ENCODE measurements at regions not wholly inside any gene's neighbourhood (a gene's known extent, or its start where the extent isn't known, plus 50 kb on each side); places are given as distances from the start of the nearest gene placed in this dataset.

DNA sequence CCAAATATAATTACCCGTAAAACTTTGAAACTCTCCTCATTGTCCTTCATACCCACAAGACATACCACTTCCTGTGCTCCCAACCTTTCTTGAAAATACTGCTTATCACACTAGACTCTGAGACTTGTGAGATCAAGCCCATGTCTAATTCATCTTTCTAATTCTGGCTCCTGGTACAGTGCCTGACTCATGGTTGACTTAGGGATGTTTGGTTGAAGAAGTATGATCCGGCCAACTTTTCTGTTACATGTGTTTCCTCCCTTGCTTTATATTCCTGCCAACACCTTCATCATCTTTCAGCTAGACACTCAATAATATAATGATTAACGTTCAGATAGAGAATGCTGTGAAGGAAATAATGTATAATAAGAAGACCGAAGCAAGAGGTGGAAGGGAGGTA lies 58.2 kb downstream of the MEX3B start:
- DNase-seq (ENCODE audit: low spot score), result no peak

DNA sequence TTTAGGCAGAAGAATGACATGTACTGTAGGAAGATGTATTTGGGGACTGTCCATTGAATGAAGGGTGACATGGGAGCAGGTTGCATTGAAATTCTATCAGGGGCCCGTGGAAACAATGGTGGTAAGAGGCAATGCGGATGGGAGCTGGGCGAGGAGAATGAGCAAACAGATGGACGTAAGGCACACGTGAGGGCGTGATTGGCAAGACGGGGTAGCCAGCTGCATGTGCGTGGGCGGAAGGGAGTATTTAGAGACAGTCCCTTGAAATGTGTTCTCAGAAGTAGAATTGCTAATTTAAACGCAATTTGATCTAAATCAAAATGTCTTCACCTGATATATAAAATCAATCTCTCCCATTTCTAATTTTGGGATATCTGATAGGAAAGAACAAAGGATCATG lies 62.3 kb downstream of the MEX3B start:
- no peak for DNase-seq (ENCODE audit: low spot score)

- DNase-seq (ENCODE audit: low spot score), result no peak
These were observed 63.0 kb downstream of the MEX3B start for GRCh38 chr15:81982808-81983207.

DNA sequence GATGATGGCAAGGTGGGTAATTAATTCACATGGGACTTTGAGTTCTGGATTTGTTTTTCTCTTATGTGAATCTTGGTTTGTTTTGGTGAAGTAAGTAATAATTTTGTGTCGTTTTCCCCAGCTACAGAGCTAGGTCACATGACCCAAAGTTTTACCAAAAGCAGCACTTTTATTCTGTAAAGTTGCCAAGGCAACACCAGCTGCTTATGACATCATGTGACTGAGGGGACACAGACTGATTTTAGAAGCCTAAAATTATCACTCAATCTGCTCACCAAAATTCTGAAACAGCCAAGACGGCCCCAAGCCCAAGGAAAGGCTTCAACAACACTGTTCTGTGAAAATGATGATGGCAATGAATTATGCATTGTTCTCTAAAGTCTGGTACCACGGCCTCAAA lies 63.9 kb downstream of the MEX3B start:
- DNase-seq (ENCODE audit: low spot score), result no peak

DNA sequence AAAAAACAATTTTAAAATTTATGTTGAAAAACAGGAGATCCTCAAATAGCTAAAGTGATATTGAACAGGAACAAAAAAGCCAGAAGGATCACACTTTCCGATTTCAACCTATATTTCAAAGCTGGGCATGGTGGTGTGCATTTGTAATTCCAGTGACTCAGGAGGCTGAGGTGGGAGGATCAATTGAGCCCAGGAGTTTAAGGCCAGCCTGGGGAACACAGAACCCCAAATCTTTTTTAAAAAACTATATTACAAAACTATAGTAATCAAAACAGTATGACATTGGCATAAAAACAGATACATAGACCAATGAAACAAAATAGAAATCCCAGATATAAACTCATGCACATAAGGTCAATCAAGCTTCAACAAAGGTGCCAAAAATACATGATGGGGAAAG lies 68.4 kb downstream of the MEX3B start:
- DNase-seq (ENCODE audit: low spot score), result no peak

DNA sequence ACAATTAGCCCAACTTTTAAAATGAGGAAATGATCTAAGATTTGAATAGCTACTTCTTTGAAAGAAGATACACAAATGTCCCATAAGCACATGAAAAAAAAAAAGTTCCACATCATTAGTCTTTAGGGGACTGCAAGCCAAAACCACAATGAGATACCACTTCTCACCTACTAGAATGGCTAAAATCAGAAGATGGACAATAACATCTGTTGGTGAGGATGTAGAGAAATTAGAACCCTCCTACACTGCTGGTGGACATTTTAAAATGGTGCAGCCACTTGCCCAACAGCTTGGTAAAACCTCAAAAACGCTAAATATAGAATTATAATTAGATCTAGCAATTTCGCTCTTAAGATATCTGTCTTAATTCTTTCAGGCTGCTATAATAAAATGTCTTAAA lies 77.1 kb downstream of the MEX3B start:
- no peak for DNase-seq (ENCODE audit: low spot score)

GRCh38 chr15:81966631-81967030 lies 79.2 kb downstream of the MEX3B start:
- DNase-seq (ENCODE audit: low spot score), result no peak

DNA sequence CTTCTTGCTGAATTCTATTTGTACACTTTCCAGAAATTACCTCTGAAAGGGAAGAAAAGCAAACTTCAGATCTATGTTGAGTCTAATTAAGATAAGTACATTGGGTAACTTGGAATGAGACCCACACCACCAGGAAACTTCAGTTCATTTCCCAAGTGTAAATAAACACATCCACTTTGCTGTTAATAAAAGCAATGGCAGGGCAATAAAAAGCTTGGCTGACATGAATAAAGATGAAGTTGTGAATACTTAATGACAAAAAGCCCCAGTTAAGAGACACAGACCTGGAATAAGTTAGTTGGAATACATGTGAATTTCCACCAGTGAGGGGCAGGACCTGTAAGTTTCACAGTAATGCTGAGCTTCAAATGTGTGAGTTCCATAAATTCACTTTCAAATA lies 83.3 kb downstream of the MEX3B start:
- DNase-seq (ENCODE audit: low spot score), result no peak

GRCh38 chr15:81959196-81959595 lies 86.6 kb downstream of the MEX3B start:
- no peak for DNase-seq (ENCODE audit: low spot score)

DNA sequence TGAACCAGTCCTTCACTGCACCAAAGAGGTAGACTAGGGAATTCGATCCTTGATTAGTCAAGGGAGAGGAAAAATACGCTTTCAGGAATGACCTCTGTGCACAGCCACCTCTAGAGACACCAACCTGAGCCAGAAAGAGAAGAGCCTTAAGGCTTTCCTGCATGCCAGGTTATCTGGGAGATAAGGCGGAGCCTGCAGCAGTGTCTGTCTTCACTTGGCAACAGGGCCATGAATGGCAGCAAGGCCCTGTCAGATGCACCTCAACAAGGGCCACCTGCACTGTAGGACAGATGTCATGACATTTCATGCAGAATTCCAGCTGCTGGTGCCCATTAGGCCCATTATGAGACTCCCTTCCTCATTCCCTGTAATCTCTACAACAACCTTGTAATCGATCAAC lies 88.1 kb downstream of the MEX3B start:
- DNase-seq (ENCODE audit: low spot score), result no peak

DNA sequence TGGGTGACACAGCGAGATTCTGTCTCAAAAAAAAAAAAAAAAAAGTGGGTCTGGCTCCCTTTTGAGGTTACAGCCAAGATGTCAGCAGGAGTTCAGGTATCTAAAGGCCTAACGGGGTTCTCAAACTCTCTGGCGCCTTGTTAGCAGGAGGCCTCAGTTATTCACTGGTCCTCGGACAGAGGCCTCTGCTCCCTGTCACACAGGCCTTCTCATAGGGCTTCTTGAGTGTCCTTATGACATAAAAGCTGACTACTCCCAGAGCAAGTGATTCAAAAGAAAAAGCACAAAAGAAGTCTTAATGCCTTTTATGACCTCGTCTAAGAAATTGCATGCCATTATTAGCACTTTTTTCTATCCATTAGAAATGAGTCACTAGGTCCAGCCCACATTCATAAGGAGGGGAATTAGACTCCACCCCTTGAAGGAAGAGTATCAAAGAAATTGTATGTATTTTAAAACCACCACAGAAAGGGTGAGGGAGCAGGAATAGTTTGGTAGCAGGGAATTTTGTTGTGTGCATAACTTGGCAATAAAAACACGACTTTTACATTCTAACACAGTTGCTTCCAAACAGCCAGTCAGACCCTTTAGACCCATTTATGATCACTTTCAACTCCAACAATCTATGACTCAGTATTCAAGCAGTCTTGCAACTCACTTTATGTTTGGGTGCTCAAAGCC lies 90.3 kb downstream of the MEX3B start:
- DNase-seq (ENCODE audit: low spot score), result no peak

DNA sequence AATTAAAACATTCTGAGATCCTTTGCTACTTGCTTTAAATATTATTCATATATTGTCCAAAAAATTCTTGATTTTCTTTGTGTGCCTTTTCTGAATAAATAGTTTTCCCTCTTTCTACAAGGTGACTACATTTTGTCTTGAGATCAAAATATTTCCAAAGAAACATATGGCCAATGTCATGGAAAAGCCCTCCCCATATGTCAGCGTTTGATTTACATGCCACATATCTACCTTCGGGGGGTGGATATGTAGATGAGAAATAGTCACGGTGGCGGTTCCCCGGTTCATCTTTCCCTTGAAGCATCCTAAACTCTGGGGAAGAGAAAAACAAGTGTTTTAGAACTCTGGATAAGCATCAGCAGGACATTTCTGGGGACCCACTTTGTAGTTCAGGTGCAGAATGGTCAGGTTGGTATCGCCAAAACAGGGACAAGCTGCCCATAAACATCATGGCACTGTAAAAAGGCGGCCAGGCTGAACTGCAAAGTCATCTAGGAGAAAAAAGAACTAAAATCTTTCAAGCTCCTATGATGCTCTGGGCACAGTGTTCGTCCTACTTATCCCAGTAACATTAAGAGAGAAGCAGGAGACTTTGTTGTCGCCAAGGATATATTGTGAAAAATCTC lies 91.5 kb downstream of the MEX3B start:
- DNase-seq (ENCODE audit: low spot score), result no peak

- DNase-seq (ENCODE audit: low spot score), result no peak
These were observed 94.9 kb downstream of the MEX3B start for GRCh38 chr15:81950841-81951414.

- DNase-seq (ENCODE audit: low spot score), result no peak
These were observed 97.1 kb downstream of the MEX3B start for GRCh38 chr15:81948751-81949150.

DNA sequence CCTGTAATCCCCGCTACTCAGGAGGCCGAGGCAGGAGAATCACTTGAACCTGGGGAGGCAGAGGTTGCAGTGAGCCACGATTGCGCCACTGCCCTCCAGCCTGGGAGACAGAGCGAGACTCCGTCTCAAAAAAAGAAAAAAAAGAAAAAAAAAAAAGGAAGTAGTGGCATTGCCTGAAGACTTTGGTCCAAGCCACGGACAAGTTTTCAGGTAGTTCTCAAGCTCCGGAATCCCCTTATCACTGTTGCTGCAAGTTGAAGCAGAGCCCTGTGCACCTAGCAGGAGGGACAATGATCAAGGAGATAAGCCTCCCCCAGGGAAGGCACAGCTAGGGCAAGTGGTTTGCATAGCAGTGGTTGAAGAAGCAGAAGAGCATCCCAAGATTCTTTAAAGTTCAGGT lies 97.6 kb downstream of the MEX3B start:
- DNase-seq (ENCODE audit: low spot score), result no peak

GRCh38 chr15:81947548-81947947 lies 98.3 kb downstream of the MEX3B start:
- DNase-seq (ENCODE audit: low spot score), result no peak

- DNase-seq (ENCODE audit: low spot score), result no peak
These were observed 100.7 kb downstream of the MEX3B start for GRCh38 chr15:81945014-81945615.

- no peak for DNase-seq (ENCODE audit: low spot score)
These were observed 103.1 kb downstream of the MEX3B start for GRCh38 chr15:81942655-81943195.

- DNase-seq (ENCODE audit: low spot score), result no peak
These were observed 103.7 kb downstream of the MEX3B start for GRCh38 chr15:81942157-81942556.

DNA sequence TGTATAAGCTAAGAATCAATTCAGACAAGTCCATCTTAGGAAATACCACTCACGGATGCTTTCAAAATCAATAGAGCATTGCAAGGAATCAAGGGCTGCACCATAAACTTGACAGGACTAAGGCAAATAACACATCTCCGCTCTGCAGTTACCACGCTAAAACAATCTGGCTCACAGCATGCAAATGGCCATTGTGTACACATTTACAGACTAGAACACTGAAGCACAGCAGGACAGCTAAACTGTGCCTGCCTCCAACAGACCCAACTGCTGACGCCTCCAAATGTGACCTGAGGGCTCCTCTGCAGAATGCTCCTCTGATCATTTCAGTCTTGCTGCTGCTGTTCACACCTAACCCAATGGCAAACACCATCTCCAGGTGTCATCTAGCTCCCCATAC lies 104.3 kb downstream of the MEX3B start:
- DNase-seq (ENCODE audit: low spot score), result no peak

DNA sequence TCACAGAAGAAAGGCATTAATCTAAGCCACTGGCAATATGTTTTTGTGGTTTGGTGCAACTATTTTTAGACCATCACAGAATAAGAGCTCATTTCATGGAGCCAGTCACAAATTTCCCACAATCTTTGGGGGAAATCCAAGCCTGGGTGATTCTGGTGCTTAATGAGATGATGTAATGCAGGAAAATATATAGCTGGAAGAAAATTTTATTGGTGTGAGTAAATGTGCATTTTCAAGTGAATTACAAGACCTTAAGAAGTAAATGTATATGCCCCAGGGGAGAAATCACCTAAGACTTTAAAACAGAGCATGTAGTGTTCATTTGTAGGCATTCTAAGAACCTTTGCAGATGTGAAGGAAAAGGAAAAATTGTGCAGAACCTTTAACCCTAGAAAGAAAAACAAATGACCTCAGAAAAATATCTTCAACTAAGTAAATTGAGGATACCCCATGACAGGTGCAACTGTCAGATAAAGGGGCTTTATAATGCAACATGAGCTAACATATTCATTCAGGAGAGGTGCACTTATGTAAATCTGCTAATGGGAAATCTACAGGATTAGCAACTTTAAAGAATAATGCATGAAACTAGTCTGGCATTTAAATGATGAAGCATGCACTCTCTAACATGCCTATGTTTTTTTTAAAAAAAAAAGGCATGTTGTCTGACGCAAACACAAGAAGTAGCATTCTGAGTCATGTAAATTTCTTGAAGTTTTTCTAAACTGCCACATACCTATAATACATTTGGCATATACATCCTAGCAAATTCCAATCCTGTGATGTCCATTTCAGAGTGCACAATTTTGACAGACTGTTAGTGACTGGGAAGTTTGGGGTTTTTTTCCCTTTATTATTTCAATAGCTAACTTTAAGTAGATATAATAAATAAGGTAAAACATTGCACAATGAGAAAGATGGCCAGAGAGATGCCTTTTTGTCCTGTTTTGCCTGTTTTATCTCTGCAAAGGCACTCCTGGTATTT lies 105.1 kb downstream of the MEX3B start:
- no peak for DNase-seq (ENCODE audit: low spot score)

All from CD4-positive, alpha-beta T cell treated with Interleukin-2 at 100 ng/mL for 4 hours (primary cell).